Liver (tissue), 3 donors: ENCODE measurements at regions not wholly inside any gene's neighbourhood (a gene's known extent, or its start where the extent isn't known, plus 50 kb on each side); places are given as distances from the start of the nearest gene placed in this dataset.

ENCODE experiments used
- EGR1 ChIP-seq, 2 donors: IDR thresholded peaks; 2 replicates each; pipeline ENCODE4 v1.6.1; 2016 to 2018; ENCODE audit warnings: antibody characterized with exemption in 2 of 2, low read depth in 2 of 2
- JUND ChIP-seq, 2 donors: IDR thresholded peaks; 2 replicates each; pipeline ENCODE4 v1.6.1; 2016; ENCODE audit warnings: antibody characterized with exemption in 2 of 2
- RXRA ChIP-seq, 2 donors: IDR thresholded peaks; 2 replicates each; pipeline ENCODE4 v1.6.1; 2017 to 2018; ENCODE audit warnings: antibody characterized with exemption in 2 of 2, mild to moderate bottlenecking in 1 of 2
- TAF1 ChIP-seq: conservative IDR thresholded peaks from 2 replicates; pipeline ENCODE4 v1.6.1; 2016; ENCODE audit warnings: antibody characterized with exemption, mild to moderate bottlenecking
- TF ChIP-seq, protein P1 (sequence below): fragments of 150-350 bp; IDR thresholded peaks from 2 replicates; pipeline ENCODE4 v1.5.1; 2017; ENCODE audit warnings: improper control_type of control experiment, low read depth, low read length; ENCODE audit not compliant: missing input control
- TF ChIP-seq, protein P2 (sequence below): IDR thresholded peaks from 2 replicates; pipeline ENCODE4 v1.6.1; 2016; ENCODE audit warnings: antibody characterized with exemption, mild to moderate bottlenecking
- donor health status: healthy.
- donor health status: healthy.

DNA sequence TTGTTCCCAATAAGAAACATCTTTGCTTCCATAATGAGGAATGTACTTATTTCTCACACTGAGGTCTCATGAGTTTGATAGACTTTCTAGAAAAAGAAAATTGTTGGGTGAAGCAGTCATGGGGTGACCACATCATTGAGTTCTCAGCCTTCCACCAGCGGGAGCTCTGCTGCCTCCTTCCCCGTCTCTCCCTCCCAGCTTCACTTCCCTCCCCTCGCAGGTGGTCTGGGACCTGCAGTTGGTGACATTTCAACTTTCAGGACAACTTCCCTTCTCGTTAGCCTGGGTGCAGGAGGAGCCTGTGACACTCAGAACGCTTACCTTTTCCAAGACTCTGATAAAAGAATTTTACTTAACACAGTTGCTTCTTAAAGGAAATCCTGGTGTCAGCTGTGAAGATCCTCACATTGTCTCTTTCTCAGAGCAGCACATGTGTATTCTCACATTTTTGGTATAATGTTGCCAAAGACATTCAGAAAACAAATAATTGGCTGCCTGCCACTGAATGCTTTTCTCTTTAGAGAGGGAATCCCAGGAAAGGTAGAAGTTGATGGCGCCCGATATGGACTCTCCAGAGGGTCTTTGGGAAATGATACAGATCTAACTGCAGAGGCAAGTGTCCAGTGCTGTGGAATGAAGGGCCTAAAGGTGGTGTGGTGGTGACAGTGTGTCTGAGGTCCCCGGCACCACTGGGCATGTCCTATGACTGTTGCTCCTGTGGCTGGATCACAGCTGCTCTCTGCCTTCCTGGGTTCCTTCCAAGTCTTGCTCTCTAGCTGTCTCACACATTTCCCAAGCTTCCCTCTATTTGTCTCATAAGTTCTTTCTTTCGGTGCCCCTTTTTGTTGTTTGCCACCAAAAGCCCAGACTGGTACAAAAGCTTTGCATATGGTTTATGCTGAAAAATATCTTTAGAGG lies 238.1 kb downstream of the GAS1 start:
- TF ChIP-seq, protein P1, sequence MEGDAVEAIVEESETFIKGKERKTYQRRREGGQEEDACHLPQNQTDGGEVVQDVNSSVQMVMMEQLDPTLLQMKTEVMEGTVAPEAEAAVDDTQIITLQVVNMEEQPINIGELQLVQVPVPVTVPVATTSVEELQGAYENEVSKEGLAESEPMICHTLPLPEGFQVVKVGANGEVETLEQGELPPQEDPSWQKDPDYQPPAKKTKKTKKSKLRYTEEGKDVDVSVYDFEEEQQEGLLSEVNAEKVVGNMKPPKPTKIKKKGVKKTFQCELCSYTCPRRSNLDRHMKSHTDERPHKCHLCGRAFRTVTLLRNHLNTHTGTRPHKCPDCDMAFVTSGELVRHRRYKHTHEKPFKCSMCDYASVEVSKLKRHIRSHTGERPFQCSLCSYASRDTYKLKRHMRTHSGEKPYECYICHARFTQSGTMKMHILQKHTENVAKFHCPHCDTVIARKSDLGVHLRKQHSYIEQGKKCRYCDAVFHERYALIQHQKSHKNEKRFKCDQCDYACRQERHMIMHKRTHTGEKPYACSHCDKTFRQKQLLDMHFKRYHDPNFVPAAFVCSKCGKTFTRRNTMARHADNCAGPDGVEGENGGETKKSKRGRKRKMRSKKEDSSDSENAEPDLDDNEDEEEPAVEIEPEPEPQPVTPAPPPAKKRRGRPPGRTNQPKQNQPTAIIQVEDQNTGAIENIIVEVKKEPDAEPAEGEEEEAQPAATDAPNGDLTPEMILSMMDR: no peak
- TF ChIP-seq JUND (IDR thresholded peaks at IDR 0.05) (no peak), TAF1 (no peak), RXRA (IDR thresholded peaks at IDR 0.05) (no peak), EGR1 (IDR thresholded peaks at IDR 0.05; ENCODE audit: low read depth in 2 of 2) (no peak)
- TF ChIP-seq, protein P2, sequence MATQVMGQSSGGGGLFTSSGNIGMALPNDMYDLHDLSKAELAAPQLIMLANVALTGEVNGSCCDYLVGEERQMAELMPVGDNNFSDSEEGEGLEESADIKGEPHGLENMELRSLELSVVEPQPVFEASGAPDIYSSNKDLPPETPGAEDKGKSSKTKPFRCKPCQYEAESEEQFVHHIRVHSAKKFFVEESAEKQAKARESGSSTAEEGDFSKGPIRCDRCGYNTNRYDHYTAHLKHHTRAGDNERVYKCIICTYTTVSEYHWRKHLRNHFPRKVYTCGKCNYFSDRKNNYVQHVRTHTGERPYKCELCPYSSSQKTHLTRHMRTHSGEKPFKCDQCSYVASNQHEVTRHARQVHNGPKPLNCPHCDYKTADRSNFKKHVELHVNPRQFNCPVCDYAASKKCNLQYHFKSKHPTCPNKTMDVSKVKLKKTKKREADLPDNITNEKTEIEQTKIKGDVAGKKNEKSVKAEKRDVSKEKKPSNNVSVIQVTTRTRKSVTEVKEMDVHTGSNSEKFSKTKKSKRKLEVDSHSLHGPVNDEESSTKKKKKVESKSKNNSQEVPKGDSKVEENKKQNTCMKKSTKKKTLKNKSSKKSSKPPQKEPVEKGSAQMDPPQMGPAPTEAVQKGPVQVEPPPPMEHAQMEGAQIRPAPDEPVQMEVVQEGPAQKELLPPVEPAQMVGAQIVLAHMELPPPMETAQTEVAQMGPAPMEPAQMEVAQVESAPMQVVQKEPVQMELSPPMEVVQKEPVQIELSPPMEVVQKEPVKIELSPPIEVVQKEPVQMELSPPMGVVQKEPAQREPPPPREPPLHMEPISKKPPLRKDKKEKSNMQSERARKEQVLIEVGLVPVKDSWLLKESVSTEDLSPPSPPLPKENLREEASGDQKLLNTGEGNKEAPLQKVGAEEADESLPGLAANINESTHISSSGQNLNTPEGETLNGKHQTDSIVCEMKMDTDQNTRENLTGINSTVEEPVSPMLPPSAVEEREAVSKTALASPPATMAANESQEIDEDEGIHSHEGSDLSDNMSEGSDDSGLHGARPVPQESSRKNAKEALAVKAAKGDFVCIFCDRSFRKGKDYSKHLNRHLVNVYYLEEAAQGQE: no peak
